Activated CD8-positive, alpha-beta memory T cell treated with anti-CD3 and anti-CD28 coated beads, Interleukin-2, amount 50 U/mL, for 4 hours (primary cell): ENCODE measurements at regions not wholly inside any gene's neighbourhood (a gene's known extent, or its start where the extent isn't known, plus 50 kb on each side); places are given as distances from the start of the nearest gene placed in this dataset.

ENCODE experiments used
- DNase-seq: peaks from one replicate; pipeline ENCODE4 v3.0.0-alpha.2; 2020

GRCh38 chr4:104418286-104418685, 76.4 kb downstream of the CXXC4 start:
- DNase-seq = no peak

GRCh38 chr4:104417357-104417882, 77.3 kb downstream of the CXXC4 start:
- DNase-seq = no peak

GRCh38 chr4:104416725-104417356, 77.9 kb downstream of the CXXC4 start:
- DNase-seq = no peak

- no peak for DNase-seq
Measured at GRCh38 chr4:104413487-104413886, 81.2 kb downstream of the CXXC4 start.

- DNase-seq = no peak
Measured at GRCh38 chr4:104412344-104412743, 82.3 kb downstream of the CXXC4 start.

- DNase-seq = no peak
Measured at GRCh38 chr4:104411502-104411901, 83.2 kb downstream of the CXXC4 start.

GRCh38 chr4:104408878-104409277, 85.8 kb downstream of the CXXC4 start:
- DNase-seq = no peak

- DNase-seq = no peak
Measured at GRCh38 chr4:104404361-104404760, 90.3 kb downstream of the CXXC4 start.

- no peak for DNase-seq
Measured at GRCh38 chr4:104395168-104395614, 99.5 kb downstream of the CXXC4 start.

GRCh38 chr4:104394406-104395167, 100.1 kb downstream of the CXXC4 start:
- no peak for DNase-seq

- no peak for DNase-seq
Measured at GRCh38 chr4:104393655-104394324, 100.9 kb downstream of the CXXC4 start.

GRCh38 chr4:104385713-104386112, 109.0 kb downstream of the CXXC4 start:
- DNase-seq = no peak

- no peak for DNase-seq
Measured at GRCh38 chr4:104382961-104383360, 111.7 kb downstream of the CXXC4 start.

GRCh38 chr4:104381729-104382128, 113.0 kb downstream of the CXXC4 start:
- no peak for DNase-seq

GRCh38 chr4:104365618-104366017, 129.1 kb downstream of the CXXC4 start:
- no peak for DNase-seq

GRCh38 chr4:104353481-104353880, 141.2 kb downstream of the CXXC4 start:
- no peak for DNase-seq

- DNase-seq = no peak
Measured at GRCh38 chr4:104352211-104352610, 142.5 kb downstream of the CXXC4 start.

- DNase-seq = no peak
Measured at GRCh38 chr4:104351706-104352105, 143.0 kb downstream of the CXXC4 start.

GRCh38 chr4:104345598-104346242, 149.0 kb downstream of the CXXC4 start:
- no peak for DNase-seq

- DNase-seq = no peak
Measured at GRCh38 chr4:104344342-104344980, 150.2 kb downstream of the CXXC4 start.

GRCh38 chr4:104334410-104334809, 160.3 kb downstream of the CXXC4 start:
- DNase-seq = no peak

- no peak for DNase-seq
Measured at GRCh38 chr4:104330125-104330905, 164.4 kb downstream of the CXXC4 start.
